Mesenchymal stem cell (in vitro differentiated cells and primary cell): ENCODE measurements at regions not wholly inside any gene's neighbourhood (a gene's known extent, or its start where the extent isn't known, plus 50 kb on each side); places are given as distances from the start of the nearest gene placed in this dataset.
A peak's percentile ranks its signal among the peaks of the same experiment; 100 is the strongest.

Experiments
- DNase-seq: peaks from one replicate; pipeline ENCODE4 v3.0.0-alpha.2; 2013
- H2AFZ ChIP-seq: one replicate; pipeline ENCODE4 v1.6.1; 2013; ENCODE audit warnings: low read depth, mild to moderate bottlenecking, control low read depth, inconsistent platforms, low read length, moderate library complexity
- H2AK5ac ChIP-seq: 2 replicates; pipeline ENCODE4 v1.6.1; 2013; ENCODE audit warnings: low read length, moderate library complexity, mild to moderate bottlenecking, inconsistent platforms; ENCODE audit not compliant: severe bottlenecking
- H2BK120ac ChIP-seq: one replicate; pipeline ENCODE4 v1.6.1; 2013; ENCODE audit warnings: low read depth, mild to moderate bottlenecking, inconsistent platforms, low read length, moderate library complexity
- H2BK12ac ChIP-seq, 2 experiments: one replicate each; pipeline ENCODE4 v1.6.1; 2013; ENCODE audit warnings: inconsistent platforms in 2 of 2, low read length in 2 of 2, mild to moderate bottlenecking in 2 of 2, moderate library complexity in 2 of 2, control low read depth in 1 of 2
- H2BK15ac ChIP-seq: one replicate; pipeline ENCODE4 v1.6.1; 2013; ENCODE audit warnings: mild to moderate bottlenecking, low read depth, inconsistent platforms; ENCODE audit not compliant: poor library complexity, severe bottlenecking
- H2BK5ac ChIP-seq: 2 replicates; pipeline ENCODE4 v1.6.1; 2013; ENCODE audit warnings: low read depth, mild to moderate bottlenecking, low read length, control low read depth, inconsistent platforms; ENCODE audit not compliant: poor library complexity, severe bottlenecking
- H3K14ac ChIP-seq, 2 experiments: one replicate each; pipeline ENCODE4 v1.6.1; 2013; ENCODE audit warnings: inconsistent platforms in 2 of 2, low read length in 2 of 2, control low read depth in 1 of 2, mild to moderate bottlenecking in 1 of 2, moderate library complexity in 1 of 2
- H3K18ac ChIP-seq, 2 experiments: one replicate each; pipeline ENCODE4 v1.6.1; 2013; ENCODE audit warnings: inconsistent platforms in 2 of 2, low read length in 2 of 2, control low read depth in 1 of 2, low read depth in 1 of 2, mild to moderate bottlenecking in 1 of 2
- H3K23ac ChIP-seq, 2 experiments: one replicate each; pipeline ENCODE4 v1.6.1; 2013; ENCODE audit warnings: inconsistent platforms in 2 of 2, low read length in 2 of 2, mild to moderate bottlenecking in 2 of 2, moderate library complexity in 2 of 2, control low read depth in 1 of 2
- H3K27ac ChIP-seq: 2 replicates; pipeline ENCODE4 v1.5.1; 2013; ENCODE audit warnings: mild to moderate bottlenecking, moderate library complexity, low read length, control low read depth, inconsistent platforms; ENCODE audit not compliant: poor library complexity, severe bottlenecking
- H3K27me3 ChIP-seq, 2 experiments: 2 replicates each; pipeline versions ENCODE4 v1.6.1 to v1.7.0; 2013; ENCODE audit warnings: low read length in 2 of 2, mild to moderate bottlenecking in 2 of 2, moderate library complexity in 2 of 2, control low read depth in 1 of 2, inconsistent platforms in 1 of 2; ENCODE audit not compliant: control insufficient read depth in 1 of 2, insufficient read depth in 1 of 2
- H3K36me3 ChIP-seq, 2 experiments: 2 replicates each; pipeline versions ENCODE4 v1.6.1 to v1.7.0; 2013; ENCODE audit warnings: low read length in 2 of 2, control low read depth in 1 of 2, inconsistent platforms in 1 of 2, low read depth in 1 of 2, mild to moderate bottlenecking in 1 of 2; ENCODE audit not compliant: insufficient read depth in 2 of 2, control insufficient read depth in 1 of 2
- H3K4ac ChIP-seq, 2 experiments: one replicate each; pipeline ENCODE4 v1.6.1; 2013; ENCODE audit warnings: inconsistent platforms in 2 of 2, low read length in 2 of 2, mild to moderate bottlenecking in 2 of 2, moderate library complexity in 2 of 2, control low read depth in 1 of 2, low read depth in 1 of 2
- H3K4me1 ChIP-seq: 2 replicates; pipeline ENCODE4 v1.6.1; 2013; ENCODE audit warnings: low read depth, low read length, control low read depth; ENCODE audit not compliant: control insufficient read depth, insufficient read depth
- H3K4me2 ChIP-seq: 2 replicates; pipeline ENCODE4 v1.6.1; 2013; ENCODE audit warnings: low read length, mild to moderate bottlenecking, inconsistent platforms; ENCODE audit not compliant: poor library complexity, severe bottlenecking
- H3K4me3 ChIP-seq, 2 experiments: 2 replicates each; pipeline versions ENCODE4 v1.5.1 to v1.7.0; 2013; ENCODE audit warnings: low read length in 2 of 2, mild to moderate bottlenecking in 2 of 2, control low read depth in 1 of 2, low read depth in 1 of 2; ENCODE audit not compliant: insufficient read depth in 1 of 2
- H3K79me1 ChIP-seq: replicated peaks from 2 replicates; pipeline ENCODE4 v1.6.1; 2013; ENCODE audit warnings: mild to moderate bottlenecking, control low read depth, low read length, inconsistent platforms; ENCODE audit not compliant: poor library complexity, severe bottlenecking
- H3K9ac ChIP-seq: 2 replicates; pipeline ENCODE4 v1.7.0; 2013; ENCODE audit warnings: mild to moderate bottlenecking, low read length, moderate library complexity
- H3K9me3 ChIP-seq: 2 replicates; pipeline ENCODE4 v1.7.0; 2013; ENCODE audit warnings: mild to moderate bottlenecking, low read length; ENCODE audit not compliant: control insufficient read depth
- H4K8ac ChIP-seq: one replicate; pipeline ENCODE4 v1.6.1; 2013; ENCODE audit warnings: inconsistent platforms, mild to moderate bottlenecking, low read length, moderate library complexity
- H4K91ac ChIP-seq: one replicate; pipeline ENCODE4 v1.6.1; 2013; ENCODE audit warnings: mild to moderate bottlenecking, low read length, inconsistent platforms
- WGBS: methylation state at CpG from one replicate; pipeline ENCODE4 v1.1.7; 2013; ENCODE audit warnings: mixed read lengths; 5-methylcytosine and 5-hydroxymethylcytosine counted together

GRCh38 chr6:91221072-91221720 is 634.3 kb upstream of the MAP3K7 start:
- H3K9me3 ChIP-seq, result no peaks in the 10 kb centered on the region
- peak; percentile 5 for DNase-seq
- no peak overlapping the region for H3K4me2 ChIP-seq
- no peak overlapping the region for H3K14ac ChIP-seq
- H3K9ac ChIP-seq, result no peak overlapping the region
- H2AFZ ChIP-seq, result no peak overlapping the region
- H2BK12ac ChIP-seq, result no peak overlapping the region
- no peak overlapping the region for H3K4ac ChIP-seq
- H4K8ac ChIP-seq, result no peak overlapping the region
- WGBS, result 66% methylated on average over 6 of the region's 7 CpGs
- H3K36me3 ChIP-seq, result no peaks in the 10 kb centered on the region
- no peak overlapping the region for H4K91ac ChIP-seq
- H3K4me1 ChIP-seq, result no peaks in the 10 kb centered on the region
- H2BK5ac ChIP-seq, result no peak overlapping the region
- no peak overlapping the region for H2BK120ac ChIP-seq
- H3K27ac ChIP-seq, result no peak overlapping the region
- no peaks in the 10 kb centered on the region for H3K79me1 ChIP-seq
- H3K18ac ChIP-seq, result no peak overlapping the region
- no peak overlapping the region for H2AK5ac ChIP-seq
- no peaks in the 10 kb centered on the region for H3K27me3 ChIP-seq
- no peak overlapping the region for H3K4me3 ChIP-seq
- no peak overlapping the region for H3K23ac ChIP-seq
- no peak overlapping the region for H2BK15ac ChIP-seq

GRCh38 chr6:91213229-91213901 is 626.5 kb upstream of the MAP3K7 start:
- no peak overlapping the region for H4K91ac ChIP-seq
- H2BK5ac ChIP-seq, result no peak overlapping the region
- H3K9ac ChIP-seq, result no peak overlapping the region
- no peak for DNase-seq
- 85% methylated on average over 4 of the region's 5 CpGs for WGBS
- no peak overlapping the region for H3K4me3 ChIP-seq
- no peaks in the 10 kb centered on the region for H3K4me1 ChIP-seq
- no peaks in the 10 kb centered on the region for H3K27me3 ChIP-seq
- no peaks in the 10 kb centered on the region for H3K79me1 ChIP-seq
- no peak overlapping the region for H3K4ac ChIP-seq
- H3K18ac ChIP-seq, result no peak overlapping the region
- no peak overlapping the region for H3K23ac ChIP-seq
- no peak overlapping the region for H3K4me2 ChIP-seq
- no peak overlapping the region for H2BK120ac ChIP-seq
- H4K8ac ChIP-seq, result no peak overlapping the region
- no peak overlapping the region for H3K14ac ChIP-seq
- no peak overlapping the region for H2AFZ ChIP-seq
- H3K27ac ChIP-seq, result no peak overlapping the region
- H3K9me3 ChIP-seq, result peaks cover 21% of the 10 kb centered on the region
- H2BK15ac ChIP-seq, result no peak overlapping the region
- H3K36me3 ChIP-seq, result no peaks in the 10 kb centered on the region
- H2BK12ac ChIP-seq, result no peak overlapping the region
- H2AK5ac ChIP-seq, result no peak overlapping the region

GRCh38 chr6:91198588-91199255 is 611.9 kb upstream of the MAP3K7 start:
- Histone ChIP-seq H3K14ac (no peak overlapping the region), H3K4me1 (no peaks in the 10 kb centered on the region), H3K36me3 (no peaks in the 10 kb centered on the region), H3K27ac (no peak overlapping the region), H3K9ac (no peak overlapping the region), H3K4ac (no peak overlapping the region), H3K27me3 (no peaks in the 10 kb centered on the region), H3K4me2 (no peak overlapping the region), H2BK120ac (no peak overlapping the region), H2AK5ac (no peak overlapping the region), H4K91ac (no peak overlapping the region), H2BK12ac (no peak overlapping the region), H3K18ac (peak overlapping the region in 1 of 2 experiments; percentile 38), H2BK5ac (no peak overlapping the region), H3K4me3 (no peak overlapping the region), H2AFZ (peak overlapping the region; percentile 53), H2BK15ac (no peak overlapping the region), H3K23ac (no peak overlapping the region), H4K8ac (no peak overlapping the region), H3K9me3 (no peaks in the 10 kb centered on the region), H3K79me1 (no peaks in the 10 kb centered on the region)
- WGBS, result 92% methylated on average over 1 of the region's 4 CpGs
- peak; percentile 12 for DNase-seq

- no peak overlapping the region for H4K91ac ChIP-seq
Observed at GRCh38 chr6:91196729-91197128, 609.9 kb upstream of the MAP3K7 start.

More at GRCh38 chr6:91196729-91197128, 609.9 kb upstream of the MAP3K7 start:
- Histone ChIP-seq H2BK15ac (no peak overlapping the region), H2BK5ac (no peak overlapping the region), H3K9me3 (no peaks in the 10 kb centered on the region), H3K27ac (no peak overlapping the region), H3K4me1 (no peaks in the 10 kb centered on the region), H3K18ac (no peak overlapping the region), H2BK12ac (no peak overlapping the region), H3K27me3 (no peaks in the 10 kb centered on the region), H3K79me1 (no peaks in the 10 kb centered on the region), H3K9ac (no peak overlapping the region), H3K4me2 (no peak overlapping the region), H3K14ac (no peak overlapping the region), H2AK5ac (no peak overlapping the region), H3K4me3 (no peak overlapping the region), H2AFZ (no peak overlapping the region), H2BK120ac (no peak overlapping the region), H3K36me3 (no peaks in the 10 kb centered on the region), H3K4ac (no peak overlapping the region), H3K23ac (no peak overlapping the region), H4K8ac (no peak overlapping the region)
- WGBS, result 85% methylated on average over 1 of the region's 1 CpG
- no peak for DNase-seq
